M059J (cell line): ENCODE measurements at regions not wholly inside any gene's neighbourhood (a gene's known extent, or its start where the extent isn't known, plus 50 kb on each side); places are given as distances from the start of the nearest gene placed in this dataset.
"Not testable (repeated sequence)": the region's sequence is repeated elsewhere in the genome, so short reads cannot be mapped to it uniquely, and the experiment has no call there.

Experiments used
- DNase-seq: peaks from one replicate; pipeline ENCODE4 v3.0.0-alpha.2; 2012; ENCODE audit warnings: low read depth

DNA sequence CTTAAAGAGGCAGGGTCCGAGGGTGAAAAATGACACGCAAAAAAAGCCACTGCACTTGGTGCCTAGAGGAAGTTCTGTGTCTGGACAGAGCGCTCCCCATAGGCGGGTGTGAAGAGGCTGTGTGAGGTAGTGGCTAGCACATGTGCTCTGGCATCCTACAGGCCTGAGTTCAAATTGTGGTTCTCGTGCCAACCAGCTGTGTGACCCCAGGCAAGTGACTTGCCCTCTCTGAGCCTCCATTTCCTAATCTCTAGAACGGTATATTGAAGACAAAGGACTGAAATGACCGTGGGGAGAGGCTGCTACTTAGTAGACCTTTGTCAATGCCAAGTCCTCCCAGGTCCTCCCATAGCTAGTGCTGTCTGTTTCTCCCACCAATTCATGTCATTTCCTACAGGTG is 79.1 kb upstream of the MYL10 start:
- DNase-seq = no peak

DNA sequence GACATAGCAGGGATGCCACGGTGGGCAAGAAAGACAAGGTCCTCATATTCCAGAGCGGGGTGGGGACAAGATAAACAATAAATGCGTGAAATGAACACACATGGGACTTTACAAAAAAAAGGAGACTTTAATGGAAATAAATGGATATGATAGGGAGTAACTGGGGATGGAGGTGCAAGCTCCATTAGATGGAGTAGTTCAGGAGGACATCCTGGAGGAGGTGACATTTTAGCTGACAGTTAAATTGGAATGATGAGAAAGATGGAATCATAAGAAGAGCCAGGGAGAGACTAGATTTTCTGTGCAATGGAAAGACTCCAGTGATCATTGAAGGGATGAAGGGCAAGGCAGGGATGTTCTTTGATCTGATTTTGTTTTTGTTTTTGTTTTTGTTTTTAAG is 83.6 kb upstream of the MYL10 start:
- no peak for DNase-seq

DNA sequence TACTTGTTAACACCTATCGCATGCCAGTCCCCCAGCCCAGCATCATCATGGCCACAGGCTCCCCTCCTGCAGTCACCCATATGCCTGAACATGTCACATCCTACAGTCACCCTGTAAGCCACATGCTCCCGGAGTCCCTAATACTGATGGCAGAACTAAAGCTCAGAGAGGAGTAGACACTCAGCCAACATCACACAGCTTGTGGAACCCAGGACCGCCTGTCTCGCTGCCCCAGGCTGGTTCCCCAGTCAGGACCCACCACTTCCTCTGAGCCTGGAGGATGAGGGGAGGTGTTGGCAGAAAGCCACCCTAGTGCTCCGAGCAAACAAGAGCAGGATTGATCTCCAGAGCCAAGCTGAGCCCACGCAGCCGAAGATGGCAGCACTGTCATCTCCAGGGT is 85.0 kb upstream of the MYL10 start:
- no peak for DNase-seq

DNA sequence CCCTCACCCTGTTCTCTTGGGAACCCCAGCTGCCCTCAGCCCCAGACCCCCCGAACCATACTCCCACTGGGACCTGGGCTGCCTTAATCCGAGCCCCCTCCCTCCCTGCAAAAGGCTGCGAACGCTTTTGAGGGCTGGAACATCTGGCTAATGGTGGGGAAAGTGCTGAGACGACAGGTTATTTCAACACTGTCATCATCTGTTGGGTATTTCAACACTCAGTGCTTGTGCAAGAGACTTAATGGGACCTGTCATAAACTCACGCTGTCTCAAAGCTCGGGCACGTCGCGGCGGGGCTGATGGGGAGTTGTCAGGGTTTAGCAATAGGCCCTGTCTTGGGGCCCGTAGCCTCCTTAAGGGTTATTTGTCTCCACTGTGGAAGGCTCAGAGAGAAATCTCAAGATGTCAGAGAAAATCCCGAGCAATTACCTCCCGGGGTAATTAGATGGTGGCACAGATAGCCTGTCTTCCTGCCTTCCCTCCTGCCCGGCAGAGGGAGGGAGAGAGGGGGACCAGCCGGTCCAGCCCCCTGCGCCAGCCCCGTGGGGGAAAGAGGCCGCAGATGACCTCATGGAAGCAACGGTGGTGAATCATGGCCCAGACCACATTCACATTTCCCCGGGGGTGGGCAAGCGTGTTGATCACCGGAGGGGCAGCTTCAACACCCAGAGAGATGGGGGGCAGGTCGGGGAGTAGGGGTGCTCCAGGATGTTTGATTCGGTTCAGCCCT is 88.7 kb upstream of the MYL10 start:
- DNase-seq = peak; percentile 91

DNA sequence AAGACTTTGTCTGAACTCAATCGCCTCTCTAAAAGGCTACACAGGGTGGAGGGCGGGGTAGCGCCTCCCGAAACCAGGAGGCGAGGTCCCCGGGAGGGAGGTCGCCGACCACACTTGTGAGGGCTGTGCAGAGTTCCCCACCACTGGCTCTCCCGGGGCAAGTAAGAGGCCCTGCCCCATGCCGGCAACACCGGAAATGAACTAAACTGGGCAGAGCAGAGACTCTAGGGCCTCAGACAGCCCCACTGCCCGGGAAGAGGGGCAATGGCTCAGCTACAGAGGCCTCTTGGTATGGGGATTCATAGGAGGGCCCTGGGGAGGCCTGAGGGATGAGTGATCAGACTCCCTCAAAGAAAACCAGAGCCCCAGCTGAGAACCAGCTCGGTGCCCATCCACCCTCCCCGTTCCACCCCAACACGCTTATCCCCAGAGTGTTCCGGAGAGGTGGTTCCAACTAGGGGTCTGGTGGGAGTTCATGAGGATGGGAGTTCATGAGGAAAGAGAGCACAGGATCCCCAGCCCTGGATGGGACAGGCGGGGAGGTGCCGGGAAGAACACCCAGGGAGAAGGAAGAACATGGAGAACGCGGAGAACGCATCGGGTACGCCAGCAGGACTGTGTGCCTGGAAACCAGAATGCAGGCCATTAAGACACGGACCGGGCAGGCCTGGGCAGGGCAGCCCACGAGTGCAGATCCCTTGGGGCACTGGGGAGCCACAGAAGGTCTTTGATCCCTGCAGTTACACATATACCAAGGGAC is 89.4 kb upstream of the MYL10 start:
- peak; percentile 74 for DNase-seq

DNA sequence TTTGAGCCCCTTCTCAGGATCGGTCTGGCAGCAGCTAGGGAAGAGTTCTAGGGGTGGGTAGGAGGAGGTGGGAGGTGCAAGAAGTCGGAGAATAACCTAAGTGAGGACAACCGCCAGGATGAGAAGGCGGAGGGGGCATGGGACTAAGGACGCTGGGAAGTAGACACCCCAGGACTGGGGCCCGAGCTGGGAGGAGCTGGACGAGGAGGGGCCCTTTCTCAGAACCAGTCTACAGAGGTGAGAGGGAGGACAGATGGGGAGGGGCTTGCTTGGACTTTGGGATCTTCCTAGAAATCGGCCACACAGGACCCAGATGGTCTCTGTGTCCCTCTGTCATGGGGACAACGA is 90.0 kb upstream of the MYL10 start:
- no peak for DNase-seq

DNA sequence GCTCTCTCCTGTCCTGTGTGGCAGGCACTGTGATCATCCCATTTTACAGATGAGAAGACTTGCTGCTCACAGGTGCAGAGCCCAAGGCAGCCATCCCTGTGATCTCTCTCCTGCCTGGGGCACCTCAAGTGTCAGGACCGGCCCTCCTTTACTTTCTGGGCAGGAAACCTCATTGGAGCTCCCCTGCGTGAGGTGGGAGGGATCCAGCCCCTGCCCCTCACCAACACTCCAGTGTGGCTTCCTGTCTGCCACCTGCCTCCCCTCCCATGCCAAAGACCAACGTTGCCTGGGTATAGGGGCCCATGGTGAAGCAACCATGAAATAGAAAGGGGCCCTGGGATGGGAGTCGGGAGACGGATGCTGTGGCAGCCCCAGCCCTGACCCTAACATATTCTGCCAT is 91.2 kb upstream of the MYL10 start:
- DNase-seq = no peak

- DNase-seq = no peak
Observed at GRCh38 chr7:101722247-101722646, 93.2 kb upstream of the MYL10 start.

DNA sequence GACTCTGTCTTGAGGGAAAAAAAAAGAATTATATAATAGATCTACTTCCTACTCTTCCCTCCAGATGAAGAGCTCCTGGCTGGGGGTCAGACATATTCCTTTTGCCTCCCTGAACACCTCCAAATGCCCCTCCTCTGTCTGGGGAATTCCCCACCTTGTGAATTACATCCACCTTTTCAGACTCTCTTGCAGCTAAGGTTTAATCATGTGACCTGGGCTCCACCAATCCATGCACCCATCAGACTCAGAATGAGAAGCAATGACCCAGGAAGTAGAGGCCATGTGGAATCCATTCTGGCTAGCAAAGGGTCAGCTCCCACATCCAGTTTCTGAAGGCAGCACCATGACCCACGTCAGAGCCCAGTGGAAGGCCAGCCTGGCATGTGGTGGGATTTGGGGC is 93.6 kb upstream of the CUX1 start:
- DNase-seq = no peak

DNA sequence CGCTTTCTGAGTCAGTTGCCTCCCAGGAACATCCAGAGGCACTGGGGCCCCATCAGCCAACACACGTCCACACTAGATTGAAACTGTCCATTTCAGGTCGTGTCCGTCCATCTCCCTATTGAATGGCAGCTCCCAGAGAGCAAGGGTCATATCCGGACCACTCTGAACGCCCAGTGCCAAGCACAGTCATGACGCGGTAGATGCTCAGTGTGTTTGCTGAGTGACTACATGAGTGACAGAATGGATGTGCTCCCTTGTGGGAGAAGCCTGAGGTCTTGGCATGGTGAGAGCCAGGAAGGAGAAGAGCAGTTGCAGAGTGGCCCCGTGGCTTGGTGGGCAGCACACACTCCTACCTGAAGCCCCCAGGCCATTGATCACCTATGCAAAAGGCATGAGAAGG is 92.5 kb upstream of the CUX1 start:
- no peak for DNase-seq

DNA sequence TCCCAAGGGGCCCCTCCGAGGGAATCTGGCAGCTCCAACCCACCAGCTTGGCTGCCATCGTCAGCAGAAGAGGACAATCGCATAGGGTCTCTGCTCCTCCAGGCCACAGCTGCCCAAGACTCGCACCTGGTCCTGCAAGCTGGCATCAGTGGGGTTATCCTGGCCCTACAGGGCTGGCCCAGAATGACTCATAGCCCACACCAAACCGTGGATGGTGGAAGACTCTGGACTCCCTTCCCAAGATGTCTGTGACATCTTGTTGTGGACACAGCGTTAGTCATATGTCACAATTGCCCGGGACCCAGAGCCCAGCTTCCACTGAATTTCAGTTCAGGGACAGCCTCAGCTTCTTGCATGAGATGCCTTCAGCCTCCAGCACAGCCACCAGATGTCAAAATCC is 91.5 kb upstream of the CUX1 start:
- peak; percentile 26 for DNase-seq

DNA sequence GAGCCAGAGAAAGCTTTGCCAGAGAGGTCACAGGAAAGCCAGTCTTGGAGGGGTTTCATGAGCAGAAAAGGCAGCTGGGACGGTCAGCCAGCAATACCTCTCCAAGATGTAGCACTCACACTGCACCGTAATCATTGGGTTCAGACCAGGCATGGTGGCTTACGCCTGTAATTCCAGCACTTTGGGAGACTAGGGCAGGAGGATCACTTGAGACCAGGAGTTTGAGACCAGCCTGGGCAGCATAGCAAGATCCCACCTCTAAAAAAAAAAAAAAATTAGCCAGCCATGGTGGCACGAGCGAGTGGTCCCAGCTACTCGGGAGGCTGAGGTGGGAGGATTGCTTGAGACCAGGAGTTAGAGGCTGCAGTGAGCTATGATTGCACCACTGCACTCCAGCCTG is 90.2 kb upstream of the CUX1 start:
- no peak for DNase-seq

GRCh38 chr7:101728128-101728527 is 89.3 kb upstream of the CUX1 start:
- DNase-seq = no peak

DNA sequence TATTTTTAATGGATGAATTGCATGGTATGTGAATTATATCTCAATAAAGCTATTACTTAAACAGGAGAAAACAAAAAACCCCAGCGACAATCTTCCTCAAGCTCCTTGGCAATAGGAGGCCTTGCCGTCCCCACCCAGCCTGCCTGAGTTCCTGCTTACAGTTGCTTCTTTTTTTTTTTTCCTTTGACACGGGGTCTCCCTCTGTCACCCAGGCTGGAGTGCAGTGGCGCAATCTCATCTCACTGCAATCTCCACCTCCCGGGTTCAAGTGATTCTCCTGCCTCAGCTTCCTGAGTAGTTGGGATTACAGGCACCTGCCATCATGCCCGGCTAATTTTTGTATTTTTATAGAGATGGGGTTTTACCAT is 88.6 kb upstream of the CUX1 start:
- not testable (repeated sequence) for DNase-seq

DNA sequence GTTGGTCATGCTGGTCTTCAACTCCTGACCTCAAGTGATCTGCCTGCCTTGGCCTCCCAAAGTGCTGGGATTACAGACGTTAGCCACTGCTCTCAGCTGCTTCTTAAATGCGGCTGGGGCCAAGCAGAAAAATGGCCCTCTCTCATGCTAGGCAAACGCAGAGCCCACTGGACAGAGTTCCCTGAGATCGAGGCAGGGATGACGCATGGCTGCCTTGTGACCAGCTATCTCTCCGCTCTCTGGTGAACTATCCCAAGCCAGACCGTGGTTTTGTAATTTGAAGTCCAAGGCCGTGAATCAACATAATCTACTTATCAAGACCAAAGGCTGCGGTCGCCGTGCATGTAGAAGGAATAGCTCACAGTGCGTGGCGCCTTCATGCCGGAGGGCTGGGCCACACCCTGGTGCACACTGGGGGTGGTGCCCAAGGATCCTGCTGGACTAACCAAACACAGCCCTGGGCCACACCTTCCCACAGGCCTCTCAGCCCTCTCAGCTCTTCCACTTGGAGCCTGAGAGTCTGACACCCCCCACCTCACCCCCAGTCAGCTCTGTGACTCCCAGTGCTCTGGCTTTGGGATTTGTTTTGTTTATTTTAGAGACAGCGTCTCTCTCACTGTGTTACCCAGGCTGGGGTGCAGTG is 88.1 kb upstream of the CUX1 start:
- peak; percentile 100 for DNase-seq

GRCh38 chr7:101731502-101732084 is 85.8 kb upstream of the CUX1 start:
- peak; percentile 20 for DNase-seq

DNA sequence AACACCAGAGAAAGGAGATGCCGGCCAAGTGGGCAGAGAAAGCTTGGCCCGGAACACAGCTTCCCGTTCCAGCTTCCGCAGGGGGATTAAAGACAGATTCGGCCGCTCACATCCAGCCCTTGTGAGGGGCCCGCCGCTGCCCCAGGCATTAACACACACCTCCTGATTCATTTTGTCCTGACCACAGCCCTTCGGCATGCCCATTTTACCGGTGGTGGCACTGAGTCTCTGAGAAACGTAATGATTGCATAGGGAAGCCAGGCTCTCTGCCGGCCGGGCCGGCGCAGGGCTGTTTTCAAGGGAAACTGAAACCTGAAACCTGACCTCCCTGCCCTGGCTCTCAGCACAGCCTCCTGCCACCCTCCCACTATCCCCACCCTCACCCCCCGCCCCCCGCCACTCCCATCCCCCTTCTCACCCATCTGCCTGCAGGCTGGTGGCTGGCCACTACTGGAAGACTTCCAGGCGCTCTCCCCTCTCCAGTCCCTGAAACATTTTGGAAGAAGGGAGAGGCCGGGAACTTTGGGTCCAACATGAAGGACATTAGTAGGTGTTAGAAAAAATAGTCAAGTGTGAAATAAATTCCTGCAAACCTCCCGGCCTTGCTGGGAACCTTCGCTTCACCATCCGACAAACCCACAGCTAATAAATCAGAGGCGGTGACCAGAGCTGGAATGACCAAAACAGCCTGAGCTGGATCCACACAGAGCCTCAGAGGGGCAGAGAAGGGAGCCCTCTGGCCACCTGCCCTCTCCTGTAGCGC is 83.5 kb upstream of the CUX1 start:
- DNase-seq = peak; percentile 79

DNA sequence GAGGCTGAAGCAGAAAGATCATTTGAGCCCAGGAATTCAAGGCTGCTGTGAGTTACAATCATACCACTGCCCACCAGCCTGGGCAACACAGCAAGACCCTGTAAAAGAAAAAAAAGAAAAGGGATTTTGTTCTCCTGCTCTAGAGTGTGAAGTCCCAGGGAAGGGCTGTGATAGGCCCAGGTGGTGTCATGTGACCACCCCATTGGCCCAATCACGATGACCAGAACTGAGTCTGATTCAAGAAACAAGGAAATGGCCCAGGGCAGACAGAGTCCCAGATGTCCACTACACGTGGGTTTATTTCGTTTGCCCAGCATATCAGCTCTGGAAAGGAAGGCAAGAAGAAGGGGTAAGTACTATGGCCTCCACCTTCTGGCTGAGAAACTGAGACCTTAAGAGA is 81.3 kb upstream of the CUX1 start:
- DNase-seq = peak; percentile 33

DNA sequence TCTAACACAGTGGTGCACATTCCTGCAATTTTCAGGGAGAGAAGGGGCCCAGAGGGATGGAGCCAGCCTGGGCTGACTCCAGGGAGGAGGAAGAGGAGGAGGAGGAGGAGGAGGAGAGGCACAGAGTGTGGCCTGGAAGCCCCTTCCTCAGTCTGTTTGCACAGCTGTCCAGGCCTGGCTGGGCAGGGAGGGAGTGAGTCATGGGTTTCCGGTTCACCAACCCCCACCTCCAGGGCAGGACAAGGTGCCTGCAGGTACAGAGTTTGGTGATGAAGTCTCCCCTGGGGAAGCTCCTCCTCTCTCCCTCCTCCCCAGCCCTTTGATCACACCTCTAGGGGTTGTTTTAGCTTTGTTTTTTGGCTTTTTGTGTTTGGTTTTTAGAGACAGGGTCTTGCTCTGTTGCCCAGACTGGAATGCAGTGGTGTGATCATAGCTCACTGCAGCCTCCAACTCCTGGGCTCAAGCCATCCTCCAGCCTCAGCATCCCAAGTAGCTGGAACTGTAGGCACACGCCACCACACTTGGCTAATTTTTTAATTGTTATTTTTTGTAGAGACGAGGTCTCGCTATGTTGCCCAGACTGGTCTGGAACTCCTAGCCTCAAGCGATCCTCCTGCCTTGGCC is 77.5 kb upstream of the CUX1 start:
- DNase-seq = no peak

- no peak for DNase-seq
Observed at GRCh38 chr7:101740981-101741725, 76.3 kb upstream of the CUX1 start.
